Astrocyte of the cerebellum (primary cell): ENCODE measurements at regions not wholly inside any gene's neighbourhood (a gene's known extent, or its start where the extent isn't known, plus 50 kb on each side); places are given as distances from the start of the nearest gene placed in this dataset.
A peak's percentile ranks its signal among the peaks of the same experiment; 100 is the strongest.
"Not testable (repeated sequence)": the region's sequence is repeated elsewhere in the genome, so short reads cannot be mapped to it uniquely, and the experiment has no call there.

Experiments used
- DNase-seq: peaks from one replicate; pipeline ENCODE4 v3.0.0-alpha.2; 2011; ENCODE audit warnings: low read depth
- H3K4me3 ChIP-seq: 2 replicates; pipeline ENCODE4 v1.5.1; 2011; ENCODE audit warnings: mild to moderate bottlenecking, low read depth, low read length, moderate library complexity
- in situ Hi-C: cut with HindIII; loops from 2 replicates; pipeline ENCODE4 v1.10.0; 2017; ENCODE audit warnings: low sequenced_read_pairs
- TF ChIP-seq, protein P1 (sequence below): IDR thresholded peaks from 2 replicates; pipeline ENCODE4 v1.5.1; 2012; ENCODE audit warnings: low read length, low read depth, moderate library complexity, mild to moderate bottlenecking; ENCODE audit errors: missing control alignments

DNA sequence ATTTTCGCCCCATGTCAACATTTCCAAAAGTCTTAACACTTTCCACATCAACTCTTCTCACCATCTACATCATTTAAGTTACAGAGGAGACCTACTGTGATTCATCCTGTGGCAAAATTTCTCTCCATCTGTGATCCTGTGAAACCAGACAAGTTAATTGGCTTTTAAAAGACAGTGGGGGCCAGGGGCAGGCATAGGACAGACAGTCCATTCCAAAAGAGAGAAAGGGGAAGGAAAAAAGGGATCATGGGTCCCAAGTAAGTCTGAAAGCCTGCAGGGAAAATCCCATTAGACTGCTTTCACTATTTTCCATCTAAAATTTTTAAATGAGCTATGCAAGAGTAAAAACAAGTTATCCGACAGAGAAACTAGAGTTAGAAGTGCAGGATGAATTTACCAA, 121.0 kb downstream of the MRPL57 start:
- H3K4me3 ChIP-seq: peak overlapping the region; percentile 92
- in situ Hi-C loops: no loop called here
- TF ChIP-seq, protein P1, sequence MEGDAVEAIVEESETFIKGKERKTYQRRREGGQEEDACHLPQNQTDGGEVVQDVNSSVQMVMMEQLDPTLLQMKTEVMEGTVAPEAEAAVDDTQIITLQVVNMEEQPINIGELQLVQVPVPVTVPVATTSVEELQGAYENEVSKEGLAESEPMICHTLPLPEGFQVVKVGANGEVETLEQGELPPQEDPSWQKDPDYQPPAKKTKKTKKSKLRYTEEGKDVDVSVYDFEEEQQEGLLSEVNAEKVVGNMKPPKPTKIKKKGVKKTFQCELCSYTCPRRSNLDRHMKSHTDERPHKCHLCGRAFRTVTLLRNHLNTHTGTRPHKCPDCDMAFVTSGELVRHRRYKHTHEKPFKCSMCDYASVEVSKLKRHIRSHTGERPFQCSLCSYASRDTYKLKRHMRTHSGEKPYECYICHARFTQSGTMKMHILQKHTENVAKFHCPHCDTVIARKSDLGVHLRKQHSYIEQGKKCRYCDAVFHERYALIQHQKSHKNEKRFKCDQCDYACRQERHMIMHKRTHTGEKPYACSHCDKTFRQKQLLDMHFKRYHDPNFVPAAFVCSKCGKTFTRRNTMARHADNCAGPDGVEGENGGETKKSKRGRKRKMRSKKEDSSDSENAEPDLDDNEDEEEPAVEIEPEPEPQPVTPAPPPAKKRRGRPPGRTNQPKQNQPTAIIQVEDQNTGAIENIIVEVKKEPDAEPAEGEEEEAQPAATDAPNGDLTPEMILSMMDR: no peak
- DNase-seq: no peak

DNA sequence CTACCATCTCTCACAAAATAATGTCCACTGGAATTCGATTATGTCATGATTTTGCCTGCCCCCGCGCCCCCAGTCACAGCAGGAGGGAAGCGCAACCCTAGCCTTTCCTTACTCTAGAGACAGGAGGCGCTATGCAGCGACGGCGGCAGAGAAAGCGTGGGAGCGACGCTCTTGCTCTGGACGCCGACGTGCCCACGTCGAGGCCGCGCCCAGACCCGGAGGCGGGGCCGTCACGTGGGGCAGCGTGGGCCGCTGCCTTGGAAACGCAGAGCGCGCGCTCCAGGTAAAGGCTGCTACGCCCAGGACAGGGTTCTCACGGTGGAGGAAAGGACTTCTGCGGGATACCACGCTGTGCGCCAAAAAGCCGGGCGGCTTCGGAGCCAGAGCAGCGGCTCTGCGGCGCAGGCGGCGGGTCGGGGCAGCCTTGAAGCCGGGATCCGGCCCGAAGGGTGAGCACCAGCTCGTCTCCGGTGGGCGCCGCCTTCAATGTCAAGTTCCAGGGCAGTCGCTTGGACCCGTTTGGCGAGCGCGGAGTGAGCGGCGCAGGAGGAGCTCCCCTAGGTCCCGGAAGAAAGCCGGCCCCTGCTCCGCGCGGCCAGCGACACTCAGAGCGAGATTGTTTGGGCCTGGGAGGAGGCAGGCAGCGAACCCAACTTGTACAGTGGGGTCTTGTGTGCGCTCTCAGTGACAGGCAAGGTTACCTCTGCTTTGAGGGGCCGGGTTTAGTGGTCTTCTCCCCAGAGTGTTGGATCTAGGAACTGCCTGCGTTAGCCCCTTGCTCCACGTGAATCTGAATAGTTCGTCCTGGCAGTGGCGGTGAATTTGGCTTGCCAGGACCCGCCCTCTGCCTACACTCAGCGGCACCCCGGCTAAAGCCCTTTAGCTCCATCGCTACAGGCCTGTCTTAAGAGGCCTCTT, 121.7 kb downstream of the MRPL57 start:
- peak overlapping the region; percentile 92 for H3K4me3 ChIP-seq
- peak; percentile 66 for DNase-seq
- in situ Hi-C loops: no loop called here
- TF ChIP-seq, protein P1: peak; percentile 92

DNA sequence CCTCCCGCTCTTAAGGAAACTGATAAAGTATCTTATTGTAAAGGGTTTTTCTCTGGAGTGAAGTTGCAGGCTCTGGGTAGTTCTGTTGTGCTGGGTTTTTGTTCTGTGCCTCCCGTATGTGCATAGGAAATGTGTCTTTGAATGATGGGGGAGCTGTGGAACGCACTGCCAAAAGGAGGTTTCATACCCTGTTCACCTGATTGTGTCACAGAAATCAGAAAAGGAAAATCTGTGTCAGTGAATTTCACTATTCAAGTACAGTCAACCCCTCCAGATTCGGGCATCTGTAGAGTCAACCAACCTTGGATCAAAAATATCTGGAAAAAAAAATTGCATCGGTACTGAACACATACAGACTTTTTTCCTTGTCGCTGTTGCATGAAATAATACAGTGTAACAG, 127.8 kb downstream of the MRPL57 start:
- in situ Hi-C loops: no loop called here
- TF ChIP-seq, protein P1: no peak
- H3K4me3 ChIP-seq: no peak overlapping the region
- DNase-seq: no peak

DNA sequence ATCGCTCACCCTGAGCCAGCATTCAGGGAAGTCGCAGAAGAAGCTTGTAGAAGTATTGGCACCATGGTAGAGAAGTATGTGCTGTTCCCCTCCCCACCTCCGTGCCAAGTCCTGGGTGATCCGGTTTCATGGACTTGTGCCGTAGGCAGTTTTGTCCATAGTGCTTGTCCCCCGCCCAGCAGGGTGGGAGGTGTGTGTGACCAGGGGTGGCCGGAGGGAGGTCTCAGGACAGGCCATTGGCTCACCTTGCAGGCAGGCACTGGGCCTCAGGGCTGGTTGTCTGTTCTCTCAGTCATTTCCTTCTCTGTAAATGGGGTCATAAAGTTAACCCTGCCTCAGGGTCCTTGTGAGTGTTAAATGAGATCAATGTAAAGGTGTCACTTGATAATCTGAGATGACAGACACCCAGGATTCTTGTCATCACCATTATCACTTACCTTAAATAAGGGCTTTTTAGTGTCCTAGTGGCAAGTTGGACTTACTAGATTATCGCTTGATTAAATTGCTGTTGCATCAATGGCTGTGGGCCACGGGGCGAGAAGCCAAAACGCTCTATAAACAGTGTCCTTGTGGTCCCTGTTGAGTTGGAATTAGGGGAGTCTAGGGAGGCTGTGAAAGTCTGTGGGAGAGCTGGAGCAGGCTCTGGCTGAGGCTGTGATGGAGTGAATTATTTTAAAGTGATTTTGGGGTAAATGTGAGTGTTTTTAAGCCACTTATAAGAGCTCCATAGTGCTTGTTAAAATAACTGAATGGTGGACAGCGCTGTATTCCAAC, 130.0 kb downstream of the MRPL57 start:
- in situ Hi-C loops, H3K4me3 ChIP-seq, DNase-seq: not testable (repeated sequence)

DNA sequence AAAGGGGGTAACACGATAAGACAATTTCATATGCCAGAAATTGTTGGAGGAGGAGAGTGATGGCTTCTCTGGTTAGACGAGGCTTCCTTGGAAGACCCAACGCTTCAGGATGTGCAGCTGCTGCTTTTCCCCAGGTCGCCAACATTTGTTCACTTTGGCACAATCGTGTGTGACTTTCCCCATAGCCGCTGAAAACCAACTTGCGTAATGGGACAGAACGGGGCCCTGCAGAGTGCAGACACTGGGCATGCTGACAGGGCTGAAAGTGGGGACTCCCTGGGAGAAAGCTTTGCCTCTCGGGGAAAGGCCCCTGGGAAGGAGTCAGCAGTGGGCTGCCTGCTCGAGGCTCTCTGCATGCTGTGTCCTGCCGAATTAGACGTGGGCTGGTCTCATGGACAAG, 130.7 kb downstream of the MRPL57 start:
- in situ Hi-C loops, H3K4me3 ChIP-seq, DNase-seq: not testable (repeated sequence)

DNA sequence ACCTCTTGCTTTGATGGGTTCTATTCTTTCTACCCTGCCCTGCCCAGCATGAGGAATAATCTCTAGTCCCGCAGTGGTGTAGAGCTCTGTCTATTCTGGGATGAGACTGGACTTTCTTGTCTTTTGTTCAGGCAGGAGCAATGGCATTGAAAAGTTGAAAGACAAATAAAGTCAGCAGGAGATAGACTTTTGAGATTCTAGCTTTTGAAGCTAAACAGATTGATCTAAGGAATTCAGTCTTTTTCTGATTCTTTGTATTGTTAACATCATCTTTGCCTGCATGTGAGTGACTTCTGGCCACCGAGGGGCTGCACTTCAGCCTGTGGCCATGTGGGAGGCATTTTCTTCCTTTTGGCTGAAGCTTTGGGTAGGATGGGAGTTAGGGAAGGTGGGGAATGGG, 132.4 kb downstream of the MRPL57 start:
- H3K4me3 ChIP-seq: no peak overlapping the region
- TF ChIP-seq, protein P1: no peak
- in situ Hi-C loops: no loop called here
- DNase-seq: no peak

DNA sequence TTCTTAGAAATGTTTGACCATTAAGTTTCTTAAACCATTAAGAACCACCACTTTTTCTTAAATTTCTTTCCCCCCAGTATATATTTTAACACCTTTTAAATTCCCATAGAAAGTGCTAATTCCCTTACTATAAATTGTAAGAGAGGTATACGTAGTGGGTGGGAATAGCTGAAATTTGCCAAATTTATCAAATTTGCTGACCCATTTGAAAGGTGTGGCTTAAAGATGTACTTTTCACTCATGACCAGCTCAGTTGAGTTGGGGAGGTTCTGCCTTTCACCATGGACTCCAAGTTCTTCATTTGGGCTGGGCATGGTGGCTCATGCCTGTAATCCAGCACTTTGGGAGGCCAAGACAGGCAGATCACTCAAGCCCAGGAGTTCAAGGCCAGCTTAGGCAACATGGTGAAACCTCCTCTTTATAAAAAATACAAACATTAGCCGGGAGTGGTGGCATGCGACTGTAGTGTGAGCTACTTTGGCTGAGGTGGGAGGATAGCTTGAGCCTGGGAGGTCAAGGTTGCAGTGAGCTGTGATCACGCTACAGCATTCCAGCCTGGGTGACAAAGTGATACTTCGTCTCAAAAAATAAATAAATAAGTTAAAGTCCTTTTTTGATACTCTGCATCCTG, 133.2 kb downstream of the MRPL57 start:
- in situ Hi-C loops: no loop called here
- TF ChIP-seq, protein P1: no peak

More for the DNA sequence above, 133.2 kb downstream of the MRPL57 start:
- H3K4me3 ChIP-seq: no peak overlapping the region
- DNase-seq: no peak
